ENCODE measurements at regions not wholly inside any gene's neighbourhood (a gene's known extent, or its start where the extent isn't known, plus 50 kb on each side); places are given as distances from the start of the nearest gene placed in this dataset.
"Not testable (repeated sequence)": the region's sequence is repeated elsewhere in the genome, so short reads cannot be mapped to it uniquely, and the experiment has no call there.

DNA sequence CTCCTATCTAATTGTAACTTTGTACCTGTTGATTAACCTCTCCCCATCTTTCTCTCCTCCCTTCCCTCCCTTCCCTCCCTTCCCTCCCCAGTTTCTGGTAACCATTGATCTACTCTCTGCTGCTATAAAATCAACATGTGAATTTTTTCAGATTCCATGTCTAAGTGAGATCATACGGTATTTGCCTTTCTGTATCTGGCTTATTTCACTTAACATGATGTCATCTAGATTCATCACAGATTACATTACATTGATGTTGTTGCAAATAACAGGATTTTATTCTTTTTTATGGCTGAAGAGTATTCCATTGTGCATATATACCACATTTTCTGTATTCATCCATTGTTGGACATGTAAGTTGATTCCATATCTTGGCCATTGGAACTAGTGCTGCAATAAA lies 68.0 kb upstream of the FBXO33 start:
- CTCF ChIA-PET = no interaction called here
- POLR2A ChIA-PET = no interaction called here
- intact Hi-C loops (cut with micrococcal nuclease; ENCODE audit: unreplicated experiment) (no loop called here), in situ Hi-C loops (cut with HindIII; ENCODE audit: low pct_unique_long_range_greater_than_20kb, low sequenced_read_pairs) (no loop called here)
- no peaks in the 10 kb centered on the region for H3K27me3 ChIP-seq (ENCODE audit: control insufficient read depth, insufficient read depth, low read length)
- no peaks in the 10 kb centered on the region for H3K9me3 ChIP-seq (ENCODE audit: control insufficient read depth, insufficient read depth, low read depth, low read length)
- ATAC-seq = no peak
- no peak overlapping the region for H3K27ac ChIP-seq (ENCODE audit: low read length)
- BruUV-seq (replicated peaks) = no TSS peak
- DNase-seq (ENCODE audit: low read depth, low spot score) = no peak
- no peak overlapping the region for H3K4me3 ChIP-seq (ENCODE audit: low read depth in 2 of 2, low read length in 2 of 2)
- no peaks in the 10 kb centered on the region for H3K36me3 ChIP-seq (ENCODE audit: control insufficient read depth, insufficient read depth, low read length)
- TF ChIP-seq TCF7L2 (IDR thresholded peaks at IDR 0.05; ENCODE audit: low read depth, low read length) (no peak), SIN3A (IDR thresholded peaks at IDR 0.05; ENCODE audit: borderline replicate concordance, insufficient read depth, low read depth, low read length) (no peak), POLR2AphosphoS5 (IDR thresholded peaks at IDR 0.05; ENCODE audit: low read depth, low read length) (no peak)
- TF ChIP-seq, protein P1, sequence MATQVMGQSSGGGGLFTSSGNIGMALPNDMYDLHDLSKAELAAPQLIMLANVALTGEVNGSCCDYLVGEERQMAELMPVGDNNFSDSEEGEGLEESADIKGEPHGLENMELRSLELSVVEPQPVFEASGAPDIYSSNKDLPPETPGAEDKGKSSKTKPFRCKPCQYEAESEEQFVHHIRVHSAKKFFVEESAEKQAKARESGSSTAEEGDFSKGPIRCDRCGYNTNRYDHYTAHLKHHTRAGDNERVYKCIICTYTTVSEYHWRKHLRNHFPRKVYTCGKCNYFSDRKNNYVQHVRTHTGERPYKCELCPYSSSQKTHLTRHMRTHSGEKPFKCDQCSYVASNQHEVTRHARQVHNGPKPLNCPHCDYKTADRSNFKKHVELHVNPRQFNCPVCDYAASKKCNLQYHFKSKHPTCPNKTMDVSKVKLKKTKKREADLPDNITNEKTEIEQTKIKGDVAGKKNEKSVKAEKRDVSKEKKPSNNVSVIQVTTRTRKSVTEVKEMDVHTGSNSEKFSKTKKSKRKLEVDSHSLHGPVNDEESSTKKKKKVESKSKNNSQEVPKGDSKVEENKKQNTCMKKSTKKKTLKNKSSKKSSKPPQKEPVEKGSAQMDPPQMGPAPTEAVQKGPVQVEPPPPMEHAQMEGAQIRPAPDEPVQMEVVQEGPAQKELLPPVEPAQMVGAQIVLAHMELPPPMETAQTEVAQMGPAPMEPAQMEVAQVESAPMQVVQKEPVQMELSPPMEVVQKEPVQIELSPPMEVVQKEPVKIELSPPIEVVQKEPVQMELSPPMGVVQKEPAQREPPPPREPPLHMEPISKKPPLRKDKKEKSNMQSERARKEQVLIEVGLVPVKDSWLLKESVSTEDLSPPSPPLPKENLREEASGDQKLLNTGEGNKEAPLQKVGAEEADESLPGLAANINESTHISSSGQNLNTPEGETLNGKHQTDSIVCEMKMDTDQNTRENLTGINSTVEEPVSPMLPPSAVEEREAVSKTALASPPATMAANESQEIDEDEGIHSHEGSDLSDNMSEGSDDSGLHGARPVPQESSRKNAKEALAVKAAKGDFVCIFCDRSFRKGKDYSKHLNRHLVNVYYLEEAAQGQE (IDR thresholded peaks at IDR 0.05; ENCODE audit: insufficient read depth in 1 of 2, low read depth in 2 of 2, low read length in 1 of 2) = no peak
- TF ChIP-seq, protein P2, sequence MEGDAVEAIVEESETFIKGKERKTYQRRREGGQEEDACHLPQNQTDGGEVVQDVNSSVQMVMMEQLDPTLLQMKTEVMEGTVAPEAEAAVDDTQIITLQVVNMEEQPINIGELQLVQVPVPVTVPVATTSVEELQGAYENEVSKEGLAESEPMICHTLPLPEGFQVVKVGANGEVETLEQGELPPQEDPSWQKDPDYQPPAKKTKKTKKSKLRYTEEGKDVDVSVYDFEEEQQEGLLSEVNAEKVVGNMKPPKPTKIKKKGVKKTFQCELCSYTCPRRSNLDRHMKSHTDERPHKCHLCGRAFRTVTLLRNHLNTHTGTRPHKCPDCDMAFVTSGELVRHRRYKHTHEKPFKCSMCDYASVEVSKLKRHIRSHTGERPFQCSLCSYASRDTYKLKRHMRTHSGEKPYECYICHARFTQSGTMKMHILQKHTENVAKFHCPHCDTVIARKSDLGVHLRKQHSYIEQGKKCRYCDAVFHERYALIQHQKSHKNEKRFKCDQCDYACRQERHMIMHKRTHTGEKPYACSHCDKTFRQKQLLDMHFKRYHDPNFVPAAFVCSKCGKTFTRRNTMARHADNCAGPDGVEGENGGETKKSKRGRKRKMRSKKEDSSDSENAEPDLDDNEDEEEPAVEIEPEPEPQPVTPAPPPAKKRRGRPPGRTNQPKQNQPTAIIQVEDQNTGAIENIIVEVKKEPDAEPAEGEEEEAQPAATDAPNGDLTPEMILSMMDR (IDR thresholded peaks at IDR 0.05) = no peak
- no peaks in the 10 kb centered on the region for H3K4me1 ChIP-seq (ENCODE audit: control insufficient read depth, insufficient read depth, low read length)

DNA sequence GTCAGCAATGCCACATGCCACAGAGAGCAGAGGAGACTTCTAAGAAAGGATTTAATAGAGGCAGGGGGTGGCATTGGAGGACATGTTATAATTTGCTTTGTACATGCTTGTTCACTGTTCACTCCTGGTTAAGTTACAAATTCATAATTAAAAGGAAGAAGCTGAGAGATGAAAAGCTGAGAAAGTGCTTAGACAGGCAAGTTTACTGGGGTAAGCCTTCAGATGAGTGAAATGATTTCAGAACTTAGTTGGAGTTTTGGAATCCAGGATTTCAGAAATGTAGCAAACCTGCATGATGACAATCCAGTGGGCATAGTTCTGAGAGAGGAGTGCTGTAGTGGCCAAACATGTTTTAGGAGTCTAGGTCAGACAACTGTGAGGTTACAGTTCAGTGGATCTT lies 67.3 kb upstream of the FBXO33 start:
- POLR2A ChIA-PET = no interaction called here
- BruUV-seq (replicated peaks) = no TSS peak

DNA sequence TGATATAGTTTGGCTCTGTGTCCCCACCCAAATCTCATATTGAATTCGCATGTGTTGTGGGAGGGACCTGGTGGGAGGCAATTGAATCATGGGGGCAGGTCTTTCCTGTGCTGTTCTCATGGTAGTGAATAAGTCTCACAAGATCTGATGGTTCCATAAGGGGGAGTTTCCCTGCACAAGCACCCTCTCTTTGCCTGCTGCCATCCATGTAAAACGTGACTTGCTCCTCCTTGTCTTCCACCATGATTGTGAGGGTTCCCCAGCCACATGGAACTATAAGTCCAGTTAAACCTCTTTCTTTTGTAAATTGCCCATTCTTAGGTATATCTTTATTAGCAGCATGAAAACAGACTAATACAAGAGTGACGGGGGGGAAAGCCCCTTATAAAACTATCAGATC lies 65.4 kb upstream of the FBXO33 start:
- intact Hi-C loops (cut with micrococcal nuclease; ENCODE audit: unreplicated experiment); H3K27ac ChIP-seq (ENCODE audit: low read length); H3K9me3 ChIP-seq (ENCODE audit: control insufficient read depth, insufficient read depth, low read depth, low read length); CTCF ChIA-PET; H3K4me1 ChIP-seq (ENCODE audit: control insufficient read depth, insufficient read depth, low read length); H3K36me3 ChIP-seq (ENCODE audit: control insufficient read depth, insufficient read depth, low read length); in situ Hi-C loops (cut with HindIII; ENCODE audit: low pct_unique_long_range_greater_than_20kb, low sequenced_read_pairs); H3K4me3 ChIP-seq (ENCODE audit: low read depth in 2 of 2, low read length in 2 of 2); H3K27me3 ChIP-seq (ENCODE audit: control insufficient read depth, insufficient read depth, low read length); ATAC-seq; POLR2A ChIA-PET; BruUV-seq (replicated peaks); DNase-seq (ENCODE audit: low read depth, low spot score): not testable (repeated sequence)

More for the DNA sequence above, 67.3 kb upstream of the FBXO33 start:
- ATAC-seq (no peak), DNase-seq (ENCODE audit: low read depth, low spot score) (no peak)
- H3K27me3 ChIP-seq (ENCODE audit: control insufficient read depth, insufficient read depth, low read length) = no peaks in the 10 kb centered on the region
- H3K9me3 ChIP-seq (ENCODE audit: control insufficient read depth, insufficient read depth, low read depth, low read length) = no peaks in the 10 kb centered on the region
- CTCF ChIA-PET = no interaction called here
- no peaks in the 10 kb centered on the region for H3K36me3 ChIP-seq (ENCODE audit: control insufficient read depth, insufficient read depth, low read length)
- H3K27ac ChIP-seq (ENCODE audit: low read length) = no peak overlapping the region
- intact Hi-C loops (cut with micrococcal nuclease; ENCODE audit: unreplicated experiment) = no loop called here
- no peak overlapping the region for H3K4me3 ChIP-seq (ENCODE audit: low read depth in 2 of 2, low read length in 2 of 2)
- no peaks in the 10 kb centered on the region for H3K4me1 ChIP-seq (ENCODE audit: control insufficient read depth, insufficient read depth, low read length)
- in situ Hi-C loops (cut with HindIII; ENCODE audit: low pct_unique_long_range_greater_than_20kb, low sequenced_read_pairs) = no loop called here
- TF ChIP-seq TCF7L2 (IDR thresholded peaks at IDR 0.05; ENCODE audit: low read depth, low read length) (no peak), POLR2AphosphoS5 (IDR thresholded peaks at IDR 0.05; ENCODE audit: low read depth, low read length) (no peak)

Data from Panc1 (cell line).